GM13977 (cell line): ENCODE measurements at regions not wholly inside any gene's neighbourhood (a gene's known extent, or its start where the extent isn't known, plus 50 kb on each side); places are given as distances from the start of the nearest gene placed in this dataset.
A peak's percentile ranks its signal among the peaks of the same experiment; 100 is the strongest.
"Not testable (repeated sequence)": the region's sequence is repeated elsewhere in the genome, so short reads cannot be mapped to it uniquely, and the experiment has no call there.

Source experiments
- DNase-seq: peaks from one replicate; pipeline ENCODE4 v3.0.0; 2012; ENCODE audit warnings: low spot score
- in situ Hi-C: fragments of 300-500 bp; cut with MboI; formaldehyde crosslinking; loops from one replicate; pipeline ENCODE4 v1.12.0; 2022; ENCODE audit warnings: low sequenced_read_pairs, low pct_unique_long_range_greater_than_20kb, mixed read lengths, inconsistent platforms; ENCODE audit not compliant: unreplicated experiment
- TF ChIP-seq, protein P1 (sequence below): IDR thresholded peaks from 2 replicates; pipeline ENCODE4 v1.5.1; 2012; ENCODE audit warnings: mild to moderate bottlenecking, control low read depth; ENCODE audit not compliant: insufficient read depth; ENCODE audit errors: extremely low read depth, missing control alignments

GRCh38 chr1:166395729-166396128 is 228.9 kb upstream of the FAM78B start:
- no peak for DNase-seq
- in situ Hi-C loops: no loop called here
- TF ChIP-seq, protein P1, sequence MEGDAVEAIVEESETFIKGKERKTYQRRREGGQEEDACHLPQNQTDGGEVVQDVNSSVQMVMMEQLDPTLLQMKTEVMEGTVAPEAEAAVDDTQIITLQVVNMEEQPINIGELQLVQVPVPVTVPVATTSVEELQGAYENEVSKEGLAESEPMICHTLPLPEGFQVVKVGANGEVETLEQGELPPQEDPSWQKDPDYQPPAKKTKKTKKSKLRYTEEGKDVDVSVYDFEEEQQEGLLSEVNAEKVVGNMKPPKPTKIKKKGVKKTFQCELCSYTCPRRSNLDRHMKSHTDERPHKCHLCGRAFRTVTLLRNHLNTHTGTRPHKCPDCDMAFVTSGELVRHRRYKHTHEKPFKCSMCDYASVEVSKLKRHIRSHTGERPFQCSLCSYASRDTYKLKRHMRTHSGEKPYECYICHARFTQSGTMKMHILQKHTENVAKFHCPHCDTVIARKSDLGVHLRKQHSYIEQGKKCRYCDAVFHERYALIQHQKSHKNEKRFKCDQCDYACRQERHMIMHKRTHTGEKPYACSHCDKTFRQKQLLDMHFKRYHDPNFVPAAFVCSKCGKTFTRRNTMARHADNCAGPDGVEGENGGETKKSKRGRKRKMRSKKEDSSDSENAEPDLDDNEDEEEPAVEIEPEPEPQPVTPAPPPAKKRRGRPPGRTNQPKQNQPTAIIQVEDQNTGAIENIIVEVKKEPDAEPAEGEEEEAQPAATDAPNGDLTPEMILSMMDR: no peak

GRCh38 chr1:166409253-166410082 is 242.7 kb upstream of the FAM78B start:
- DNase-seq, in situ Hi-C loops: not testable (repeated sequence)

DNA sequence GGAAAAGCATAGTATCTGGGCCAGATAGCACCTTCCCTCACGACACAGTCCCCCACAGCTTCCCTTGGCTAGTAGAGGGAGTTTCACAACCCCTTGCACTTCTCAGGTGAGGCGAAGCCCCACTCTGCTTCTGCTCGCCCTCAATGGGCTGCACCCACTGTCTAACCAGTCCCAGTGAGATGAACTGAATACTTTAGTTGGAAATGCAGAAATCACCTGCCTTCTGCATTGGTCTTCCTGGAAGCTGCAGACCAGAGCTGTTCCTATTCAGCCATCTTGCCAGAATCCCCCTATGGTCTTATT is 243.2 kb upstream of the FAM78B start:
- TF ChIP-seq, protein P1: no peak
- no peak for DNase-seq
- in situ Hi-C loops: no loop called here

- DNase-seq, in situ Hi-C loops: not testable (repeated sequence)
These were observed 250.0 kb upstream of the FAM78B start for GRCh38 chr1:166416831-166417230.

DNA sequence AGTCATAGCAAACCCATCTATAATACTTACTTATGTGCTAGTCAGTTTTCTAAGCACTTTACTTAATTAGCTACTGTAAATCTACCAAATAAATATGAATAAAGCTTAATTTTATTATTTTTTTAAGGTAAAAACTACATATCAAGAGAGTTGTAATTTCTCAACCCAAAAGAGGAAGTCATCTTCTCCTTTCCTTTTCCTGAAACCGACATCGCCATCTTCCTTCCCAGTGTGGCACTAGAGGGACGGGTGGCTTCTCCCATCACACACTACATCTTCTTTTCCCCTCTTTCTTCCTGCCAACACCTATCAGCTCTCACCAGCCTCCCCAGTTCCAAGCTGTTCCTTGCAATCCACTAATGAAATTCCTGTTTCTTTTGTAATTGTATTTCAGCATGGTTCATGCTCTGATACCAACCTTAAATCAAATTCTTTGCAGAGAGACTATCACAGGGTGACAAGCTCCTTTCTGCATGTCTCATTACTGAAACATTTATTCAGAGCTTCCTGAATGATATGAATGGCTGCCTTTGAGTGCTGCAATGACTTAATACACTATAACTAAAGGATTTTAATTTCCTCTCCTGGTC is 251.6 kb upstream of the FAM78B start:
- TF ChIP-seq, protein P1: no peak
- DNase-seq: no peak
- in situ Hi-C loops: no loop called here

- in situ Hi-C loops: not testable (repeated sequence)
These were observed 255.8 kb upstream of the FAM78B start for GRCh38 chr1:166422586-166422985.

GRCh38 chr1:166432655-166433054 is 265.9 kb upstream of the FAM78B start:
- TF ChIP-seq, protein P1: no peak
- in situ Hi-C loops: loop anchor here (10.0 kb wide), 1 partner anchor 498 kb away; no protein-coding TSS in a partner anchor

More at GRCh38 chr1:166422586-166422985, 255.8 kb upstream of the FAM78B start:
- not testable (repeated sequence) for DNase-seq

GRCh38 chr1:166433404-166434304 is 266.9 kb upstream of the FAM78B start:
- peak; percentile 25 for DNase-seq
- in situ Hi-C loops: loop anchor here (10.0 kb wide), 1 partner anchor 499 kb away; no protein-coding TSS in a partner anchor
- TF ChIP-seq, protein P1: peak; percentile 61

More at GRCh38 chr1:166432655-166433054, 265.9 kb upstream of the FAM78B start:
- DNase-seq: no peak
